Lower leg skin (tissue), 3 donors: ENCODE measurements at regions not wholly inside any gene's neighbourhood (a gene's known extent, or its start where the extent isn't known, plus 50 kb on each side); places are given as distances from the start of the nearest gene placed in this dataset.

Experiments used
- CTCF ChIP-seq, 3 donors: fragments of 450-650 bp; IDR thresholded peaks; one replicate each; pipeline ENCODE4 v1.5.1; 2016; ENCODE audit warnings: antibody characterized with exemption in 3 of 3, mild to moderate bottlenecking in 3 of 3, moderate library complexity in 2 of 3
- POLR2A ChIP-seq, 2 donors: fragments of 450-650 bp; IDR thresholded peaks; one replicate each; pipeline ENCODE4 v1.6.1; 2016 to 2017; ENCODE audit warnings: antibody characterized with exemption in 2 of 2, mild to moderate bottlenecking in 1 of 2, moderate library complexity in 1 of 2

GRCh38 chr5:147098233-147098790 is 136.5 kb upstream of the STK32A start:
- TF ChIP-seq POLR2A (IDR thresholded peaks at IDR 0.05): no peak
- TF ChIP-seq CTCF (IDR thresholded peaks at IDR 0.05): no peak
